GM12878 (cell line): ENCODE measurements at regions not wholly inside any gene's neighbourhood (a gene's known extent, or its start where the extent isn't known, plus 50 kb on each side); places are given as distances from the start of the nearest gene placed in this dataset.

Experiments
- ATAC-seq: fragments of 200-7000 bp; cut with Tn5 transposase; 3 replicates; pipeline ENCODE4 v1.9.1; 2020; ENCODE audit warnings: mild to moderate bottlenecking, moderate library complexity
- BruUV-seq: library from RNA; stranded (reverse); fragments of 400-500 nt; replicated peaks from 2 replicates; lab custom pipeline; 2021; lab: Mats Ljungman, UMichigan
- CTCF ChIA-PET: fragments of 300-600 bp; sonication (Branson Sonifier 250); formaldehyde crosslinking; extraction: SDS; loops from one replicate; lab custom pipeline; 2021; ENCODE audit warnings: inconsistent platforms; lab: Yijun Ruan, JAX
- POLR2A ChIA-PET: fragments of 350-600 bp; formaldehyde crosslinking; extraction: SDS; loops from one replicate; lab custom pipeline; 2021; ENCODE audit warnings: inconsistent platforms; lab: Charles Lee
- RAD21 ChIA-PET: fragments of 300-600 bp; sonication (Branson Sonifier 250); formaldehyde crosslinking; loops from one replicate; lab custom pipeline; 2023; ENCODE audit warnings: antibody characterized with exemption; ENCODE audit not compliant: unreplicated experiment; lab: Charles Lee
- SMC1A ChIA-PET: fragments of 300-600 bp; sonication (Branson Sonifier 250); formaldehyde crosslinking; loops from one replicate; lab custom pipeline; 2023; ENCODE audit not compliant: unreplicated experiment, uncharacterized antibody; lab: Charles Lee
- DNase-seq: peaks from one replicate; pipeline ENCODE4 v3.0.0-alpha.2; 2011; ENCODE audit warnings: low read depth, low spot score
- FAIRE-seq: peaks from 3 replicates; lab custom pipeline; 2011; peaks lifted over from hg19 to GRCh38; lab: Jason Lieb, UNC
- H2AFZ ChIP-seq: 2 replicates; pipeline ENCODE4 v1.6.0; 2011; ENCODE audit warnings: low read depth, low read length, control low read depth; ENCODE audit not compliant: control insufficient read depth
- H3K27ac ChIP-seq: 2 replicates; pipeline ENCODE4 v1.5.1; 2011; ENCODE audit warnings: control low read depth; ENCODE audit not compliant: control insufficient read depth, insufficient read depth
- H3K27me3 ChIP-seq, 2 experiments: replicated peaks in 1 of 2; 2 replicates each; pipeline versions ENCODE4 v1.6.0 to v1.6.1; 2011; ENCODE audit warnings: low read length in 1 of 2; ENCODE audit not compliant: control insufficient read depth in 2 of 2, insufficient read depth in 2 of 2
- H3K36me3 ChIP-seq, 2 experiments: 2 replicates each; pipeline ENCODE4 v1.5.1; 2011; ENCODE audit warnings: low read length in 1 of 2; ENCODE audit not compliant: control insufficient read depth in 2 of 2, insufficient read depth in 2 of 2
- H3K4me1 ChIP-seq: 2 replicates; pipeline ENCODE4 v1.6.1; 2011; ENCODE audit warnings: mild to moderate bottlenecking, low read length, moderate library complexity, mixed read lengths; ENCODE audit not compliant: control insufficient read depth, insufficient read depth
- H3K4me2 ChIP-seq: 2 replicates; pipeline ENCODE4 v1.6.0; 2011; ENCODE audit warnings: control low read depth; ENCODE audit not compliant: control insufficient read depth, insufficient read depth
- H3K4me3 ChIP-seq: fragments of 200-600 bp; sonication (generic); 2 replicates; pipeline ENCODE4 v1.5.1; 2016
- H3K79me2 ChIP-seq: 2 replicates; pipeline ENCODE4 v1.6.0; 2011; ENCODE audit warnings: low read length; ENCODE audit not compliant: control insufficient read depth, insufficient read depth
- H3K9ac ChIP-seq: 2 replicates; pipeline ENCODE4 v1.8.0; 2011; ENCODE audit warnings: low read length, control low read depth, mixed read lengths; ENCODE audit not compliant: control insufficient read depth, insufficient read depth
- H3K9me3 ChIP-seq: replicated peaks from 3 replicates; pipeline ENCODE4 v1.5.1; 2011; ENCODE audit warnings: mild to moderate bottlenecking, low read length; ENCODE audit not compliant: control insufficient read depth, insufficient read depth
- H4K20me1 ChIP-seq: 2 replicates; pipeline ENCODE4 v1.6.0; 2011; ENCODE audit not compliant: control insufficient read depth, insufficient read depth
- BACH1 ChIP-seq: fragments of 450-650 bp; IDR thresholded peaks from 2 replicates; pipeline ENCODE4 v1.6.1; 2017; ENCODE audit warnings: mild to moderate bottlenecking, borderline replicate concordance
- BMI1 ChIP-seq: fragments of 450-650 bp; IDR thresholded peaks from 2 replicates; pipeline ENCODE4 v1.6.1; 2016; ENCODE audit warnings: mild to moderate bottlenecking, moderate library complexity, borderline replicate concordance
- CHD1 ChIP-seq: IDR thresholded peaks from 2 replicates; pipeline ENCODE4 v1.6.1; 2012; ENCODE audit warnings: low read depth, low read length, improper control_type of control experiment
- EP300 ChIP-seq, 2 experiments: fragments of 150-350 bp in 1 of 2; IDR thresholded peaks; 2 replicates each; pipeline ENCODE4 v1.6.1; 2011 to 2012; ENCODE audit warnings: low read depth in 2 of 2, low read length in 2 of 2, borderline replicate concordance in 1 of 2, improper control_type of control experiment in 1 of 2, inconsistent platforms in 1 of 2; ENCODE audit not compliant: control insufficient read depth in 1 of 2
- IRF3 ChIP-seq: fragments of 450-650 bp; IDR thresholded peaks from 2 replicates; pipeline ENCODE4 v1.6.1; 2014; ENCODE audit warnings: mild to moderate bottlenecking
- IRF4 ChIP-seq: IDR thresholded peaks from 2 replicates; pipeline ENCODE4 v1.6.1; 2011; ENCODE audit warnings: low read depth, low read length
- KAT2A ChIP-seq: conservative IDR thresholded peaks from 2 replicates; pipeline ENCODE4 v1.6.1; 2011; ENCODE audit warnings: low read depth, low read length; ENCODE audit not compliant: control insufficient read depth
- NFYA ChIP-seq: IDR thresholded peaks from 2 replicates; pipeline ENCODE4 v1.6.1; 2011; ENCODE audit warnings: low read depth, mild to moderate bottlenecking, low read length, improper control_type of control experiment, borderline replicate concordance
- PRDM15 ChIP-seq: fragments of 450-650 bp; formaldehyde crosslinking; IDR thresholded peaks from 2 replicates; pipeline ENCODE4 v1.4.0; 2020; ENCODE audit warnings: mild to moderate bottlenecking, moderate library complexity
- RUNX3 ChIP-seq: IDR thresholded peaks from 2 replicates; pipeline ENCODE4 v1.6.1; 2012; ENCODE audit warnings: low read length, inconsistent platforms
- SKIL ChIP-seq: fragments of 450-650 bp; IDR thresholded peaks from 2 replicates; pipeline ENCODE4 v1.6.1; 2017; ENCODE audit warnings: mild to moderate bottlenecking, low read depth, inconsistent platforms; ENCODE audit not compliant: poor library complexity, severe bottlenecking
- SMAD1 ChIP-seq: fragments of 450-650 bp; IDR thresholded peaks from 2 replicates; pipeline ENCODE4 v1.6.1; 2018; ENCODE audit warnings: mild to moderate bottlenecking, low read depth; ENCODE audit not compliant: partially characterized antibody
- TBL1XR1 ChIP-seq: IDR thresholded peaks from 2 replicates; pipeline ENCODE4 v1.6.1; 2012; ENCODE audit warnings: low read depth, low read length, improper control_type of control experiment
- ZNF384 ChIP-seq: IDR thresholded peaks from 2 replicates; pipeline ENCODE4 v1.6.1; 2012; ENCODE audit warnings: low read depth, mild to moderate bottlenecking, low read length, improper control_type of control experiment, borderline replicate concordance
- WGBS: methylation state at CpG from one replicate; pipeline ENCODE4 v1.1.6; 2016; ENCODE audit warnings: low lambda C conversion rate; ENCODE audit not compliant: insufficient replicate concordance, insufficient coverage; ENCODE audit errors: missing lambda C conversion rate; 5-methylcytosine and 5-hydroxymethylcytosine counted together
- in situ Hi-C: fragments of 300-500 bp; cut with MboI; formaldehyde crosslinking; loops from 9 replicates; pipeline ENCODE4 v1.14.3; 2018; ENCODE audit warnings: mixed read lengths
- intact Hi-C: fragments of 100-400 bp; cut with micrococcal nuclease; formaldehyde crosslinking; loops from one replicate; pipeline ENCODE4 v1.14.2; 2022; ENCODE audit not compliant: unreplicated experiment
- TF ChIP-seq, protein P1 (sequence below): fragments of 450-650 bp; formaldehyde crosslinking; IDR thresholded peaks from 2 replicates; pipeline ENCODE4 v1.5.0; 2022; ENCODE audit warnings: mild to moderate bottlenecking, missing genetic modification characterization

GRCh38 chr9:107907255-107907654 lies 417.7 kb upstream of the KLF4 start:
- Histone ChIP-seq H3K9ac (no peak overlapping the region), H3K27ac (no peak overlapping the region), H2AFZ (no peak overlapping the region), H3K4me1 (no peaks in the 10 kb centered on the region), H3K9me3 (no peaks in the 10 kb centered on the region), H4K20me1 (no peaks in the 10 kb centered on the region), H3K4me3 (no peak overlapping the region), H3K36me3 (no peaks in the 10 kb centered on the region), H3K27me3 (no peaks in the 10 kb centered on the region; a peak in 1 of 4 replicates), H3K4me2 (no peak overlapping the region), H3K79me2 (no peaks in the 10 kb centered on the region)
- WGBS = 26% methylated on average over 3 of the region's 3 CpGs
- ChIA-PET SMC1A (no interaction called here), RAD21 (interaction anchor here (0.7 kb wide), 1 partner anchor 153 kb away, joined by 3 read pairs; no protein-coding TSS in a partner anchor), CTCF (no interaction called here), POLR2A (no interaction called here)
- intact Hi-C loops = no loop called here
- FAIRE-seq = no peak
- no TSS peak for BruUV-seq
- ATAC-seq = no peak
- no peak for DNase-seq
- in situ Hi-C loops = no loop called here
- TF ChIP-seq SMAD1 (no peak), CHD1 (no peak), EP300 (IDR thresholded peaks at IDR 0.05; ENCODE audit: borderline replicate concordance in 1 of 2, control insufficient read depth in 1 of 2, low read depth in 2 of 2, low read length in 2 of 2) (no peak), IRF3 (no peak), BACH1 (no peak), ZNF384 (no peak), PRDM15 (CRISPR knock-in tag) (no peak), SKIL (no peak), TBL1XR1 (no peak), NFYA (no peak), KAT2A (no peak), IRF4 (no peak), RUNX3 (no peak), BMI1 (no peak)
- TF ChIP-seq, protein P1, sequence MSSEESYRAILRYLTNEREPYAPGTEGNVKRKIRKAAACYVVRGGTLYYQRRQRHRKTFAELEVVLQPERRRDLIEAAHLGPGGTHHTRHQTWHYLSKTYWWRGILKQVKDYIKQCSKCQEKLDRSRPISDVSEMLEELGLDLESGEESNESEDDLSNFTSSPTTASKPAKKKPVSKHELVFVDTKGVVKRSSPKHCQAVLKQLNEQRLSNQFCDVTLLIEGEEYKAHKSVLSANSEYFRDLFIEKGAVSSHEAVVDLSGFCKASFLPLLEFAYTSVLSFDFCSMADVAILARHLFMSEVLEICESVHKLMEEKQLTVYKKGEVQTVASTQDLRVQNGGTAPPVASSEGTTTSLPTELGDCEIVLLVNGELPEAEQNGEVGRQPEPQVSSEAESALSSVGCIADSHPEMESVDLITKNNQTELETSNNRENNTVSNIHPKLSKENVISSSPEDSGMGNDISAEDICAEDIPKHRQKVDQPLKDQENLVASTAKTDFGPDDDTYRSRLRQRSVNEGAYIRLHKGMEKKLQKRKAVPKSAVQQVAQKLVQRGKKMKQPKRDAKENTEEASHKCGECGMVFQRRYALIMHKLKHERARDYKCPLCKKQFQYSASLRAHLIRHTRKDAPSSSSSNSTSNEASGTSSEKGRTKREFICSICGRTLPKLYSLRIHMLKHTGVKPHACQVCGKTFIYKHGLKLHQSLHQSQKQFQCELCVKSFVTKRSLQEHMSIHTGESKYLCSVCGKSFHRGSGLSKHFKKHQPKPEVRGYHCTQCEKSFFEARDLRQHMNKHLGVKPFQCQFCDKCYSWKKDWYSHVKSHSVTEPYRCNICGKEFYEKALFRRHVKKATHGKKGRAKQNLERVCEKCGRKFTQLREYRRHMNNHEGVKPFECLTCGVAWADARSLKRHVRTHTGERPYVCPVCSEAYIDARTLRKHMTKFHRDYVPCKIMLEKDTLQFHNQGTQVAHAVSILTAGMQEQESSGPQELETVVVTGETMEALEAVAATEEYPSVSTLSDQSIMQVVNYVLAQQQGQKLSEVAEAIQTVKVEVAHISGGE (CRISPR knock-in tag) = no peak
